ENCODE measurements at regions not wholly inside any gene's neighbourhood (a gene's known extent, or its start where the extent isn't known, plus 50 kb on each side); places are given as distances from the start of the nearest gene placed in this dataset.

- Histone ChIP-seq H3K27ac (peak overlapping the region; percentile 80), H3K9me3 (no peaks in the 10 kb centered on the region), H3K4me1 (no peaks in the 10 kb centered on the region), H3K36me3 (no peaks in the 10 kb centered on the region), H3K4me3 (peak overlapping the region; percentile 58), H3K27me3 (no peaks in the 10 kb centered on the region)
- ATAC-seq (peak; percentile 73), DNase-seq (peak; percentile 76)
- no peak for TF ChIP-seq CTCF (IDR thresholded peaks at IDR 0.05)
- intact Hi-C loops (cut with DNase I), result no loop called here
Measured at GRCh38 chrY:19076846-19077697, 303.5 kb upstream of the HSFY2 start.

DNA sequence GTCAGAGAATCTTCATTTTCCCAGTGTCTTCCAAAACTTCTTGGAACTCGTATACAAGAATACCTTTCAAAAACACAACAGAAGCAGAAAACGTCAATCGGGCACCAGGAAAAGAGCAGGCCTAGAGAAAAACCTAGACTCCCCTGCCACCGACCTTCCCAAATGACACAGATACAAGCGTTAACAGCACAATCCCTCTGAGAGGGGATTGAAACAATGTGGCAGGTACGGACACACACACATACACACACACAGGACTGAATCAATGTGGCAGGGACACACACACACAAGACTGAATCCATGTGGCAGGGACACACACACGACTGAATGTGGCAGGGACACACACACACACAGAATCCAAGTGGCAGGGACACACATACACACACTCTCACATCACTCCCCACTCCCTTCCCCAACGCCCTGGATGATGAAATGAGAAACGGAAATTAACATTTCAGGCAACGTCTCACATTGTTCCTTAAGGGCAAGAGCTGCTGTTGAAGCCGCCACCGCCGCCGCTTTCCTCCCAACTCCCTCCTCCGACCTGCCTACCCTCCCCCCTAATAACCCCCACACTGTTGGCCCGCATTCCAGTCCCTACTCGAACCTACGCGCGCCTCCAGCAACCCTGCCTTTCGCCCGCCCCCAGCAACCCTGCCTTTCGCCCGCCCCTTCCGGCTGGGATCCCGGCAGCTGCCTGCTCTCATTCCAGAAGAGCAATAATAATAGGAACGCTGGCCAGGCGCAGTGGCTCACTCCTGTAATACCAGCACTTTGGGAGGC lies 302.1 kb upstream of the HSFY2 start:
- no peak for TF ChIP-seq CTCF (IDR thresholded peaks at IDR 0.05)
- ATAC-seq, result peak; percentile 89

DNA sequence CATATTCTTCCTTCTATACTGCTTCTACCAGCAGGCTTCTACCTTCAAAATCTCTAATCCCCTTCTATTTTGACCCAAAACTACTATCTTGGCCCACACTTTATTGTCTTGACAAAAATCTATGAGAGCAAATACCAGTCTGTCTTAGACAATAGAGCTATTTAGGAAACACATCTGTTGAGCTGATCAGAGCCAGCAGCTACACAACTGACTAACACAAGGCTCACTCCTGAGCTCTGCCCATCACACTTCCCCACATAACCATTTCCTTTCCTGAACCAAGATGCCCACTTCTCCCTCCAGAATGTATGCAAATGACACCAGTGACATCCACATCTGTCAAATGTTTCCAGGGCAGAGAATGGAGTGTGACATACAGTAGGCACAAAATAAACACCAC lies 293.9 kb upstream of the HSFY2 start:
- Histone ChIP-seq H3K9me3 (no peaks in the 10 kb centered on the region), H3K4me1 (no peaks in the 10 kb centered on the region), H3K36me3 (no peaks in the 10 kb centered on the region), H3K27me3 (no peaks in the 10 kb centered on the region), H3K27ac (no peak overlapping the region), H3K4me3 (no peak overlapping the region)
- no peak for TF ChIP-seq CTCF (IDR thresholded peaks at IDR 0.05)
- ATAC-seq, result no peak
- DNase-seq, result no peak
- intact Hi-C loops (cut with DNase I), result no loop called here

More for the DNA sequence above, 302.1 kb upstream of the HSFY2 start:
- H3K27me3 ChIP-seq, result no peaks in the 10 kb centered on the region
- peak overlapping the region; percentile 80 for H3K27ac ChIP-seq
- peak overlapping the region; percentile 58 for H3K4me3 ChIP-seq
- intact Hi-C loops (cut with DNase I), result no loop called here
- no peaks in the 10 kb centered on the region for H3K4me1 ChIP-seq
- H3K9me3 ChIP-seq, result no peaks in the 10 kb centered on the region
- DNase-seq, result peak; percentile 92
- no peaks in the 10 kb centered on the region for H3K36me3 ChIP-seq

DNA sequence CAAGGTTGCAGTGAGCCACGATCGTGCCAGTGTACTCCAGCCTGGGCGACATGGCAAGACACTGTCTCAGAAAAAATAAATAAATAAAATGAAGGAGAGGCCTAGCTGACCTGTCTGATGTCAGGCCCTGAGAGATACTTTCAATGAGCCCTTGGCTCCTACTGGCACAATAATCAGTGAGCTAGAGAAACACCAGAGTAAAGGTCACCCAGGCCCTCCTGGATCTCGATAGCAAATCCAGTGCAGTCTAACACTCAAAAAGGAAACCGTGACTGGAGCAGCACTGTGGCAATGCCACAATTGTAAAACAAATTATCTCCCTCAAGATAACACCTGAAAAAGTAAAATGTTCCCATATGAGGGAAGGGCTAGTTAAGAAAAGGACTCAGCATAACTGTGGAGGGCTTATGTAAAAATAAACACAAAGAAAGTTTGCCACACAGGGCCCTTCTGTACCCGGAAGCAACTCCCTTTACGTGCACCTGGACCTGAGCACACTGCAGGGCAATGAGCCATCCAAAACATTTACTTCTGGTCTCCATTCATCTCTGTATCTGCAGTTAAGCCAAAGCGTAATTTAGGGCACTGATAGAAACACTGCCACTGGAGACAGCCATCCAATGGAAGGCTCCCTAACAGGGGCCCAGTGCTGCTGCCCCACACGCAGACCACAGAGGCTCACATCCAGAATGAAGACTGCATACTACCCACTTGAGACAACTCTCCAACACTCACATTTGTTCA lies 293.1 kb upstream of the HSFY2 start:
- no peaks in the 10 kb centered on the region for H3K36me3 ChIP-seq
- peak; percentile 66 for ATAC-seq
- H3K9me3 ChIP-seq, result no peaks in the 10 kb centered on the region
- no peak for TF ChIP-seq CTCF (IDR thresholded peaks at IDR 0.05)
- no peak for DNase-seq
- H3K27ac ChIP-seq, result peak overlapping the region; percentile 3
- intact Hi-C loops (cut with DNase I), result no loop called here
- H3K4me1 ChIP-seq, result no peaks in the 10 kb centered on the region
- no peaks in the 10 kb centered on the region for H3K27me3 ChIP-seq
- H3K4me3 ChIP-seq, result no peak overlapping the region

- DNase-seq (no peak), ATAC-seq (no peak)
- Histone ChIP-seq H3K4me1 (no peaks in the 10 kb centered on the region), H3K9me3 (no peaks in the 10 kb centered on the region), H3K27me3 (no peaks in the 10 kb centered on the region), H3K4me3 (no peak overlapping the region), H3K27ac (no peak overlapping the region), H3K36me3 (no peaks in the 10 kb centered on the region)
- no peak for TF ChIP-seq CTCF (IDR thresholded peaks at IDR 0.05)
- intact Hi-C loops (cut with DNase I), result no loop called here
Measured at GRCh38 chrY:19065119-19065518, 291.6 kb upstream of the HSFY2 start.
